Breast epithelium (tissue), 4 donors: ENCODE measurements at regions not wholly inside any gene's neighbourhood (a gene's known extent, or its start where the extent isn't known, plus 50 kb on each side); places are given as distances from the start of the nearest gene placed in this dataset.
"Not testable (repeated sequence)": the region's sequence is repeated elsewhere in the genome, so short reads cannot be mapped to it uniquely, and the experiment has no call there.

Experiments
- DNase-seq, 2 donors: peaks; one replicate each; pipeline ENCODE4 v3.0.0-alpha.2; 2019; ENCODE audit warnings: low spot score in 2 of 2
- H3K27ac ChIP-seq, 2 donors: fragments of 200-600 bp; sonication (generic) in 1 of 2; one replicate each; pipeline ENCODE4 v1.5.1; 2016 to 2019; ENCODE audit warnings: mild to moderate bottlenecking in 1 of 2
- H3K27me3 ChIP-seq, 2 donors: fragments of 200-600 bp; sonication (generic) in 1 of 2; one replicate each; pipeline versions ENCODE4 v1.5.1 to v1.6.0; 2017 to 2019; ENCODE audit warnings: control low read depth in 1 of 2, mild to moderate bottlenecking in 1 of 2
- H3K36me3 ChIP-seq: fragments of 200-600 bp; one replicate; pipeline ENCODE4 v1.5.1; 2019
- H3K4me1 ChIP-seq, 2 donors: fragments of 200-600 bp; sonication (generic); one replicate each; pipeline ENCODE4 v1.5.1; 2016 to 2019; ENCODE audit warnings: control low read depth in 1 of 2
- H3K4me3 ChIP-seq, 3 donors: fragments of 200-600 bp; sonication (generic); 1 replicate in 2 of 3; 2 replicates in 1 of 3; pipeline ENCODE4 v1.5.1; 2016 to 2019; ENCODE audit warnings: mild to moderate bottlenecking in 3 of 3, moderate library complexity in 2 of 3
- H3K9me3 ChIP-seq, 2 donors: fragments of 200-600 bp; sonication (generic) in 1 of 2; one replicate each; pipeline ENCODE4 v1.5.1; 2016 to 2019; ENCODE audit warnings: control low read depth in 1 of 2
- intact Hi-C: fragments of 100-400 bp; cut with DNase I; formaldehyde crosslinking; loops from one replicate; pipeline ENCODE4 v1.15.1; 2023; ENCODE audit warnings: low total_unique reads

DNA sequence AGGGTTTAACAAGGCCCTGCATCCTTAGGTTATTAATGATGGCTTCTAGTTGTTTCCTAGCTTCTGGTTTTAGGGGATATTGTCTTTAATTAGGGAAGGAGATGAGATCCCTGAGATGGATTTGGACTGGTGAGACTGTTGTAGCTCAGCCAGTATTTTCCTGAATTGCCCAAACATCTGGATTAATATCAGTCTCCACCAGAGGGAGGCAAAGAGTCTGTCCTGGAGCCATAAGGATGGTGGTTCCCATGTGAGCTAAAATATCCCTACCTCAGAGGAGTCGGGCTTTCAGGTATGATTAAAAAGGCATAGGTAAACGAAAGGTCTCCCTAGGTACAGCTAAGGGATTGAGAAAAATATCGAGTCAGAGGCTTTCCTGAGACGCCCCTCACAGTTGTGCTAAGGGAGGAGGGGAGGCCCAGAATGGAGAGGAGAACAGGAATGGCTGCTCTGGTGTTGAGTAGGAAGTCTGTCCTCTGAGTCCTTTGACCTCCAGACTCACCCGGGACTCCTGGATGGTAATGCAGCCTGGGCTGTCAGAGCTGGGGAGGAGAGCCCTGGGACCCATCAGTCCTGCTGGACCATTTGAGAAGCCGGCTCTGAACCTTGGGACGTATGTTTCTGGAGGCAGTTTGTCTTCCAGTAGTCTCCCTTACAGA is 130.3 kb upstream of the PLGLB1 start:
- DNase-seq, H3K4me3 ChIP-seq, H3K27ac ChIP-seq: not testable (repeated sequence)

DNA sequence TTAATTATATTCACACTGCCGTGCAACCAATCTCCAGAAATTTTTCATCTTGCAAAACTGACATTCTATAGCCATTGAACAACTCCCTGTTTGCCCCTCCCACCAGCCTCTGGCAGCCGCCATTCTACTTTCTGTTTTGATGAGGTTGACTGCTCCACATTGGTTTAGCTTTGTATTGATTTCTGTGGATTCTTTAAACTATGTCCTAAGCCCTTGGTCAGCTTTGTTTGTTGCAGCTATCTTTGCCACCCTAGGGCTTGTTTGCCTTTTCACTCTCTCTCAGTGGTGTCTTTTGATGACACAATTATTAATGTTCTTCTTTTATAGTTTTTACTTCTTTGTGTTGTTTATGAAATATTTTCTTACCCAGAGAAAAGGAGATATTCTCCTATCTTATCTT is 152.8 kb upstream of the PLGLB1 start:
- H3K27ac ChIP-seq, H3K9me3 ChIP-seq, intact Hi-C loops: not testable (repeated sequence)

More for the DNA sequence above, 130.3 kb upstream of the PLGLB1 start:
- H3K4me1 ChIP-seq, H3K36me3 ChIP-seq, intact Hi-C loops, H3K27me3 ChIP-seq, H3K9me3 ChIP-seq: not testable (repeated sequence)

DNA sequence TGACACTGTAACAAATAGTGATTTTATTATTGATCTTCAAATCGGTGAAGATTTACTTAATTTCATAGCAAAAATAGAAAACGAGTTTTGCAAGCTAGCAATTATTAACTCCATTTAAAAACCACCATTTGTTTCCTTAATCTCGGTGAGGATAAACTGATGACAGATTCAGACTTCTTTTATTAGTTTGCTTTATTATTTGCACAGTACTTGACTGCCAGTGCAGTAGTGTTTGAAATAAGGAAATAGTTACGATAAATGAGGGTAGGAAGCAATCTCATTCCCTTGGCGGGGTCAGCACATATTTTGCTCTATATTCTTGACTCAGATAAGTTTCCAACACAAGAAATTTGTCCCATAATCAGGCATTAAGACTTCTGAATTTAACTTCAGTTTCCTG is 161.7 kb upstream of the PLGLB1 start:
- H3K36me3 ChIP-seq, H3K4me3 ChIP-seq, H3K9me3 ChIP-seq, H3K4me1 ChIP-seq, H3K27me3 ChIP-seq, DNase-seq, intact Hi-C loops, H3K27ac ChIP-seq: not testable (repeated sequence)

More for the DNA sequence above, 152.8 kb upstream of the PLGLB1 start:
- not testable (repeated sequence) for H3K4me3 ChIP-seq, H3K4me1 ChIP-seq, H3K36me3 ChIP-seq, H3K27me3 ChIP-seq, DNase-seq

DNA sequence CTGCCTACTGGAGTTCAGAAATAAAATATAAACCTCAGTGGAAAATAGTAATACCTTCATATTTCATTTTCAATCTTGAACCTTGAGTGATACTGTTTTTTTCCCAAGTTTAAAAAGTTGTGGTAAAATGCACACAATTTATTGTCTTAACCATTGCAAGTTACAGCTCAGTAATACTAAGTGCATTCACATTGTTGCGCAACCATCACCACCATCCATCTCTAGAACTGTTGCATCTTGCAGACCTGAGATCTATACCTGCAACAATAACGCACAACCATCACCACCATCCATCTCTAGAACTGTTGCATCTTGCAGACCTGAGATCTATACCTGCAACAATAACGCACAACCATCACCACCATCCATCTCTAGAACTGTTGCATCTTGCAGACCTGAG is 162.6 kb upstream of the PLGLB1 start:
- DNase-seq, H3K4me1 ChIP-seq, H3K4me3 ChIP-seq, H3K27ac ChIP-seq, H3K27me3 ChIP-seq, H3K36me3 ChIP-seq, intact Hi-C loops, H3K9me3 ChIP-seq: not testable (repeated sequence)

DNA sequence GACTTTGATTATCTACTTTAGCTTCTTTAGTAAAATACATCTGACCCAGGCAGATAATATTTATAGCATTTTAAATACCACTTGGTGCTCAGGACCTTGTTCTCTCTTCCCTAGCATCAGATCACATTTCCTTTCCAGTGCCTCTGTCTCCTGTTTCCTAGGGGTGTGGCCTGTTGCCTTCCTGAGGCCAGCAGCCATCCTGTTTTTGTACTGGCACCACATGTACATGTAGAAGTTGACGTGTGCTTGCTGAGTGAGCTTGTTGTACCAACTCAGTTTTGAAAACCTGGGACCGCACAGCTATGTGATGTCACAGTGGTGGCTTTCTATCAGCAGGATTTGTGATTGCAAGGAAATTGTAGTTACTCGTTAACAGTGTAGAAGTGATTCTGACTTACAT is 167.6 kb upstream of the PLGLB1 start:
- H3K4me3 ChIP-seq, H3K9me3 ChIP-seq, H3K4me1 ChIP-seq, DNase-seq, H3K27ac ChIP-seq, intact Hi-C loops, H3K36me3 ChIP-seq, H3K27me3 ChIP-seq: not testable (repeated sequence)

DNA sequence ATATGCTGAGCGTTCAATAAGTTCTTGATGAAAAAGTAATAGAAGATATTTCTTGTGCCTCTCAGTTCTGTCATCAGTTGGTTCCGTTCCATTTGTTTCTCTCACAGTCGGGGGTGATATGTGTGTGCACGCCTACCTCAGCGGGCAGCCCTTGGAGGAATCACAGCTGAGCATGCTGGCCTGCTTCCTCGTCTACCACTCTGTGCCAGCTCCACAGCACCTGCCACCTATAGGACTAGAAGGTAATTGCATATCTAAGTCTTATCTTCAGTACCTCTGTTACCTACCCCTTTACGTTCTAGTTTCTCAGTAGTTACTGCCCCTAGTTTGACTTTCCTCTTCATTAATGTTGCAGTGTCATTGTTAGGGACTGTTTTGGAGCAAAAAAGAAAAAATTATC is 171.7 kb upstream of the PLGLB1 start:
- intact Hi-C loops, H3K27ac ChIP-seq: not testable (repeated sequence)

DNA sequence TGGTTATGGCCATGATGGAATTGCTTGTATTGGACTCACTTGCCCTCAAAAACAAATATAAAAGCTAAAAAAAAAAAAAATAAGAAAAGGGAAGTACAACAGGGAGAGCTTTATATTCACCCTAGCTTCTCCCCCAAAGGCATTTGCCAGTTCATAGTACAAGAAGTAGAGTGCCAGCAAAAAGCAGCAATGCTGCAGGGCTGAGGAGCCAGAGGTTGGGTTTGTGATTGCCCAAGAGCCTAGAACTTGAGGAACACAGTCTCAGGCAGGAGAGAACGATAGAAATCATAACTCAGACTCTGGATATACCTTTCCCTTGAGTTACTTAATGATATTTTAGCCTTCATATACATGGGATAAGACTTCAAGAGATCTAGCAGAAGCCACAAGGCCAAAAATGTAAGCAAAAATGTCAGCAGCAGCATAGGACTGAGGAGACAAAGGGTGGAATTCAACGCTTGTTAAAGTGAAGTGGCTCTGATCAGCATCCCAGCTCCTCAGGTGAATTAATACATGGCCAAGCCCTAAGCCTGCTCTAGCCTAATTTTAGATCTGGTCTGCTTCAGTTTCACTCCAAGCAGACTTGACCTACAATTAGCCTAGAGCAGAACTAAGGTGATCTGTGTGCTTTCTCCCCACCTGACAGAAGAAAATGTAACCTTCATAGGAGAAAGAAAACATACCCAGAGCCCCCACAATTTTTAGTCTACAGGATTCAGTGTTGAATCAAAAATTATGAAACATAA is 172.8 kb upstream of the PLGLB1 start:
- intact Hi-C loops, H3K9me3 ChIP-seq, H3K27me3 ChIP-seq, H3K36me3 ChIP-seq, DNase-seq, H3K4me3 ChIP-seq, H3K4me1 ChIP-seq, H3K27ac ChIP-seq: not testable (repeated sequence)

More for the DNA sequence above, 171.7 kb upstream of the PLGLB1 start:
- not testable (repeated sequence) for H3K9me3 ChIP-seq, H3K4me3 ChIP-seq, H3K27me3 ChIP-seq, H3K36me3 ChIP-seq, H3K4me1 ChIP-seq, DNase-seq

DNA sequence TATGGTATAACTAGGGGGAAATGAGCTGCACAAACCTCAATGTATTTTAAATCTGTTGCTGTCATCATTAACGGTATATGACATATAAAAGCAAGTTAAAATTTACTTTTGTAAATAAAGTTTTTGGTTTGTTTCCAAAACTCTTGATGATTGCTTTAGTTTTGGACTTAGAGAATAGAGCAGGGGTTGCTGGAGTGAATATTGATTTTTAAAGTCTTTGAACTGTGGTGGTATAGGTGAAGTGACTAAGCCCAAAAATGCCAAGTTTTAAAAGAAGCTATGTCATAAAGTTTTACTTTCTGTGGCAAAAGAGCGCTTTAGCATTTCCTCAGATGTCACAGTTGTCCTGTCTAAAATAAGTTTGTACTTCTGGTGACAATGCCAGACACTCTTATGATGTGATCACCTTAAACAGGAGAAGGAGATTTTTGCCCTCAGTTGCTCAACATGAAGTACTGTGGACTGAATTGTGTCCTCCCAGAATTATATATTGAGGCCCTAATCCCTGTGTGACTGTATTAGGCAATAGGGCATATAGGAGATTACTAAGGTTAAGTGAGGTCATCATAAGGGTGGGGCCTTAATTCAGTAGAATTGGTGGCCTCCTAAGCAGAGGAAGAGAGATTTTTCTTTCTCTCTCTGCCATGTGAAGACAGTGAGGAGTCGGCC is 175.2 kb upstream of the PLGLB1 start:
- intact Hi-C loops, H3K4me3 ChIP-seq, DNase-seq: not testable (repeated sequence)

DNA sequence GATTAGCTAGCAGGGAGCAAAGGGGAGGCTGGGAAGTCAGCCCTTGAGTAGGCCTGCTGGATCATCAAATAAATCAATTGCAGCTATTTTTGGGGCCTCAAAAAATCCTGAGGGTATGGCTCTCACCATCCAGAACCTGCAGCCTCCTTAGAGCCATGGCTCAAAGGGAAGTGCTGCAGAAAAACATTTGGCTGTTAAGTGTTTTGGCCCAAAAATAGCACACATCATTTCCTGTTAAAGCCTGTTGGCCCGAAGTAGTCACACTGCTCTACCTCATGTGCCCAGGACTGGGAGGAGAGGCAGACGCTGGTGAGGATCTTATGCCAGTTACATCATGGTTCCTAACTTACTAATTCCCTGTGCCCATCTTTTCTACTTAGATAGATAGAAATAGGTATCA is 176.8 kb upstream of the PLGLB1 start:
- intact Hi-C loops, H3K36me3 ChIP-seq: not testable (repeated sequence)

More for the DNA sequence above, 175.2 kb upstream of the PLGLB1 start:
- not testable (repeated sequence) for H3K27ac ChIP-seq, H3K9me3 ChIP-seq, H3K36me3 ChIP-seq, H3K4me1 ChIP-seq, H3K27me3 ChIP-seq

DNA sequence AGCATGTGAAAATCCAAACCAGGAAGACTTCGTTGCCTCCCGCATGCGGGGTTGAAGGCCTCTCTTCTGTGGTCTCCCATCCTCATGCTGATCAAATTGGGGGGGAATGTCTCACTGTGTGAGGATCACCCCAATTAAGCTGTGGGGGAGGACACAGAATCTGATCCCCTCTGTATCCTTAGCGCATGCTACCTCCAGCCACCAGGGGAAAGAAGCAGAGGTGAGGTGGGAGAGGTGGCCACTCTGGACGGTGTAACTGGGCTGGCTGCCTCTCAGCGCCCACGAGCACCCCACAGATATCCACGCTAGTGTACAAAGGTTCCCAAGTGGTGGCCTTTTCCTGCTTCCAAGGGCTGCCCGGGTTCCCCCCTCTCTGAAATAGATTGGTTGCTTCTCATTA is 177.6 kb upstream of the PLGLB1 start:
- H3K4me1 ChIP-seq, H3K27me3 ChIP-seq, H3K4me3 ChIP-seq, intact Hi-C loops, H3K36me3 ChIP-seq, DNase-seq, H3K27ac ChIP-seq, H3K9me3 ChIP-seq: not testable (repeated sequence)

More for the DNA sequence above, 176.8 kb upstream of the PLGLB1 start:
- not testable (repeated sequence) for H3K27me3 ChIP-seq, DNase-seq, H3K9me3 ChIP-seq, H3K4me1 ChIP-seq, H3K4me3 ChIP-seq, H3K27ac ChIP-seq

DNA sequence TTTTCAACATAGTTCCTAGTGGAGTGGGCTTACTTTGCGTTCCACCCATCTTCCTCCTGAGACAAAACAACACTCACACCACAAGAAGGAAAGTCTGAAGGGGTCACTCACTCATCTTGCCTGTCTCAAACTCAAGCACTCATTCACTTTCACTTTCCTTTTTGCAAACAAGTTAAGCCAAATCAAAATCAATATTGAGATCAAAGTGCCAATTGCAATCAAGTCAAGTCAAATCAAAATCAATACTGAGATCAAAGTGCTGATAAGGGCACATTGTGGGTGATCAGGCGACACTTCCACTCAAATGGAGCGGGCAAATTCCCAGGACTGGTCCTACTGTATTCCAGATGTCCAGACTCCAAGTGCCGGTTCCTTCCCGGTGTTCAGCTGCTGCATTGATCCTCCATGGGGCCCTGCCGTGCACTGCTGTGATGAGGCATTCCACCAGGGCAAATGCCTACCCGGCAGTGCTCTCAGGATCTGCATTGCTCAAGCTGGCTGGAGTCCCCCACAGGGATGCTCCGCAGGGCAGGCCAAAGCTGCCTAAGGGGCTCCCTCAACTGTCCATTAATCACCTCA is 183.0 kb upstream of the PLGLB1 start:
- H3K4me3 ChIP-seq, H3K27ac ChIP-seq, H3K36me3 ChIP-seq, H3K27me3 ChIP-seq, H3K9me3 ChIP-seq, intact Hi-C loops, H3K4me1 ChIP-seq, DNase-seq: not testable (repeated sequence)

DNA sequence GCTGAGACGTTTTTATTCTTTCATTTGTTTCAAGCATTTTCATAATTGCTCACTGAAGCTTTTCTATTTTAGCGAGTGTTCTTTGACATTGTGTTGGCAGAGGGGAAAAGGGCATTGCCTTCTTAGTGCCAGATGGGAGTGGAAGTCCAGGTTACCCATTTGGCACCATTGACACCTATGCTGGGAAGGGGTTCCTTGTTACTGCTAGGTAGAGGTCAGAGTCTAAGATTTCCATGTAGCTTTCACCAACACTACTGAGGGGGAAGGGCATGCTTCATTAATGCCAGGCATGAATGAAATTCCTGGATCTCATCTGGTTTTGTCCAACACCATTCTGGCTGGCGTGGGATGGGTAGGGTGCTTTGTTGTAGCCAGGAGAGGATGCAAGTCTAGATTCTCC is 191.3 kb upstream of the PLGLB1 start:
- DNase-seq, H3K36me3 ChIP-seq, H3K9me3 ChIP-seq, H3K4me1 ChIP-seq, H3K4me3 ChIP-seq, H3K27ac ChIP-seq, intact Hi-C loops, H3K27me3 ChIP-seq: not testable (repeated sequence)

DNA sequence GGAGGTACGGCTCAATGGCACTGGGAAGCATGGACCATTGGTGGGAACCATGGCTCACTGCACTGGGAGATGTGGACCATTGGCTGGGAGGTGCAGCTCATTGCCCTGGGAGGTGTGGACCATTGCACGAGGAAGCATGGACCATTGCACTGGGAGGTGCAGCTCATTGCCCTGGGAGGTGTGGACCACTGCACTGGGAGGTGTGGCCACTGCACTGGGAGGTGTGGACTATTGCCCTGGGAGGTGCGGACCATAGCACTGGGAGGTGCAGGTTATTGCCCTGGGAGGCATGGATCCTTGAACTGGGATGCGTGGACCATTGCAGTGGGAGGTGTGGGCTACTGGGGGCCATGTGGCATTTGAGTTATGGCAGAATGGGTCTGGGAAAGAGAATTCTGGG is 195.4 kb upstream of the PLGLB1 start:
- H3K4me1 ChIP-seq, intact Hi-C loops, H3K9me3 ChIP-seq, H3K4me3 ChIP-seq, H3K27ac ChIP-seq, DNase-seq, H3K27me3 ChIP-seq, H3K36me3 ChIP-seq: not testable (repeated sequence)
